ENCODE measurements at regions not wholly inside any gene's neighbourhood (a gene's known extent, or its start where the extent isn't known, plus 50 kb on each side); places are given as distances from the start of the nearest gene placed in this dataset.

- Mint-ChIP-seq H3K27ac (no peak overlapping the region), H3K4me3 (no peak overlapping the region), H3K9me3 (no peaks in the 10 kb centered on the region), H3K4me1 (no peaks in the 10 kb centered on the region), H3K27me3 (no peaks in the 10 kb centered on the region), H3K36me3 (no peaks in the 10 kb centered on the region)
- ATAC-seq = no peak
Observed at GRCh38 chrX:10367406-10367805, 210.6 kb downstream of the CLCN4 start.

DNA sequence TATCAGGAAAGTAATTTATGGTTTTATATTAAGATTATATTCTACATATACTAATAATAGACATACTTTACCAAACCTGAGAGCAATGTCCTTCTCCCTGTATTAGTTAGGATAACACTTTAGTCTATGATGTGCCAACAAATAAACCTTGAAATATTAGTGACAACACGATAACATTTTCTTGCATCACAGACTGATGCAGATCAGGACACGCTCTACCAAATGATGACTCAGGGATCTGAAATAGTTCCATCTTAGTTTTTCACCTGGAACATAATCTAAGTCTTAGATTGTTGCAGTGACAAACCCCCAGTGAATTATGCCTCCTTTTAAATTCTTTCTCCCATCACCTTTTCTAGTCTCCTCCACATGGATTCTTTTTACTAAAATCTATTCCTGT is 214.2 kb downstream of the CLCN4 start:
- Mint-ChIP-seq H3K36me3 (no peaks in the 10 kb centered on the region), H3K4me1 (no peaks in the 10 kb centered on the region), H3K9me3 (no peaks in the 10 kb centered on the region), H3K4me3 (no peak overlapping the region), H3K27me3 (no peaks in the 10 kb centered on the region), H3K27ac (no peak overlapping the region)
- no peak for ATAC-seq

- Mint-ChIP-seq H3K27ac (no peak overlapping the region), H3K9me3 (peaks cover 2% of the 10 kb centered on the region), H3K27me3 (no peaks in the 10 kb centered on the region), H3K4me3 (no peak overlapping the region), H3K4me1 (peaks cover 13% of the 10 kb centered on the region), H3K36me3 (no peaks in the 10 kb centered on the region)
- no peak for ATAC-seq
Observed at GRCh38 chrX:10377427-10377826, 220.7 kb downstream of the CLCN4 start.

DNA sequence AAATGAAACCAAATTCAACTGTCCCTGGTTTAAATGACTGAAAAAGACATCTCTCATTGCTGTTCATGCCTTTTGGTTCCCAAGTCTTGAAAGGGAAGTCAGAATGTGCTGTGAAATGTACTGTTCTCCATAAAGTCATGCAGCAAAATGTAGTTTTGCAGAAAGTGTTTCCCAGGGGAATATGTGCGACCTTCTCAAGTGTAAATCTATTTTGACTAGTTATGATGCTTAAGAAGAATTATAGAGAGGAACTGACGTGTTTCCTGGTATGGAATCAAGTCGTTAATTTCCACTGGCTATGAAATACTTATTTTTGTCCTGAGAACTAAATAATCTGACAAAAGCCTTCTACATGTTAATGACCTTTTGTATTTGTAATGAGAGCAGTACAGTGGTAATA is 223.1 kb downstream of the CLCN4 start:
- no peak overlapping the region for H3K4me3 Mint-ChIP-seq
- H3K27me3 Mint-ChIP-seq = no peaks in the 10 kb centered on the region
- H3K27ac Mint-ChIP-seq = no peak overlapping the region
- peak; percentile 47 for ATAC-seq
- H3K36me3 Mint-ChIP-seq = no peaks in the 10 kb centered on the region
- H3K9me3 Mint-ChIP-seq = peaks cover 2% of the 10 kb centered on the region
- peaks cover 13% of the 10 kb centered on the region for H3K4me1 Mint-ChIP-seq

DNA sequence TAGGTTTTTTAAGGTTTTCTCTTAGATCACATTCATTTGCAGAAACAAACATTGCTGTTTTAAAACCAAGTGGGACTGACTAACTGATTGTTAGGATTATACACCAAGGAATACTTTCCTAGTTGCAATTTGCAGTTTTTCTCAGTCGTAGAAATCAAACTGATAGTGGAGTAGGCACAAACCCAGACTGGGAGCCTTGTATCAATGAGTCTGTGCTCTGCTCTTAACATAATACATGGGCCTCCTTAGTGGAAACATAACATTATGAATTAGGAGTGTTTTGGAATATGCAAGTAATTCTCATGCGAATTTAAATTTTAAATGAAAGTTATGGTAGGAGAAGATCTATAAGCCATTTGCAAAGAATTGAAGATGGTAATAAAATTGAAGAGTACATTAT is 223.5 kb downstream of the CLCN4 start:
- H3K4me1 Mint-ChIP-seq = peaks cover 13% of the 10 kb centered on the region
- H3K36me3 Mint-ChIP-seq = no peaks in the 10 kb centered on the region
- H3K4me3 Mint-ChIP-seq = no peak overlapping the region
- no peak for ATAC-seq
- H3K27me3 Mint-ChIP-seq = no peaks in the 10 kb centered on the region
- peaks cover 2% of the 10 kb centered on the region for H3K9me3 Mint-ChIP-seq
- peak overlapping the region; percentile 30 for H3K27ac Mint-ChIP-seq

DNA sequence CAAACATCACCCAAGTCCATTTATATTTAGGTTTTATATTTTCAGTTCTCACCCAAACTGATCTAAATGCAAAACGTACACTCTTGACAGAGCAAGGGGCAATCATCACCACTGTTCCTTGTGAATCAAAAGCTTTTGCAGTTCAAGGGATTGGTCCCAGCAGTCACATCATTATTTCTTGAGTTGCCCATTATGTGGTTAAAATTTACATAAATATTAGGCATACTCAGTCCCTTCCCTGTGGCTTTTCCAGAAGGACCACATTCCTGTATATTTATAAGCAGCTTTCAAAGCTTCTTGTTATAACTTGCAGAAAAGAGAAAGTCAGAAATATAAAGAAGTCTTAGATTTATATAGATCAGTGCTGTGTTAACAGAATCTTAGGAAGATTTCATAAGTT is 224.4 kb downstream of the CLCN4 start:
- H3K9me3 Mint-ChIP-seq = peaks cover 2% of the 10 kb centered on the region
- H3K4me3 Mint-ChIP-seq = no peak overlapping the region
- no peaks in the 10 kb centered on the region for H3K27me3 Mint-ChIP-seq
- H3K4me1 Mint-ChIP-seq = peaks cover 13% of the 10 kb centered on the region
- peak overlapping the region; percentile 30 for H3K27ac Mint-ChIP-seq
- no peaks in the 10 kb centered on the region for H3K36me3 Mint-ChIP-seq
- no peak for ATAC-seq

DNA sequence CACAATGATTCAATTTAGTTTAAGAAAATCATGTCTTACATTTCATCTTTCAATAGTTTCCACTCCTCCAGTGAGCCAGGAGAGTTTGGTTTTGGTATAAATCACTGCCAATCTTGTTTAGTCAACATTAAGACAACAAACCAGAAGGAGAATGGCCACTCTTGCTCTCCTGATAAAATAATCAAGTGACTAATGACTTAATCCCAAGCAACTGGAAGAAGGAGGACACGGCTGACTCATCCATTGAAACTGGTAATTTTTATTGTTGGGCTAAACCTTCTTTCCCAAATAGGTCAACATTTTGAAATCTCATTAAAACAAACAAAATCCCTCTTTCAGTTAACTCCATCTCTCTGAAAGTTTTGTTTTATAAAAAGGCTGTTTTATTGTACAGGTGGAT is 230.2 kb downstream of the CLCN4 start:
- Mint-ChIP-seq H3K36me3 (no peaks in the 10 kb centered on the region), H3K4me1 (no peaks in the 10 kb centered on the region), H3K9me3 (no peaks in the 10 kb centered on the region), H3K4me3 (no peak overlapping the region), H3K27ac (no peak overlapping the region), H3K27me3 (peaks cover 15% of the 10 kb centered on the region)
- no peak for ATAC-seq

DNA sequence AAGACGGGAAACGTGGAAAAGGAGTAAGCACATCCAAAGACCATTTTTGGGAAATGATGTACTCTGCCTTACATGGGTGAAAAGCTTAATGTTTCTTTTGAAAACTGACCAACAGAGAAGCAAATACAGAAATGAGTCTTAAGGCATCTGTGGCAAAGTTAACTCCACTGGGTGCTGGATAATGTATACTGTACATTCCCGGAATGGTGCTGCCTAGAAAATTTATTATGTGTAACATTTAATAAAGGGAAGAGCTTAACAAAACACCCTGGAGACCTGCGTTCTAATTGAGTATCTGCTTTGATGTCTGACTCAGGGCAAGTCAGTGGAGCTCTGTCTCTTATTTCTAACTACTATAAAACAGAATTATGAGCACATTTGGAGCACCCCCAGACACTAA is 230.2 kb downstream of the MID1 start:
- Mint-ChIP-seq H3K4me1 (no peaks in the 10 kb centered on the region), H3K27ac (no peak overlapping the region), H3K27me3 (peaks cover 23% of the 10 kb centered on the region), H3K9me3 (no peaks in the 10 kb centered on the region), H3K36me3 (no peaks in the 10 kb centered on the region), H3K4me3 (no peak overlapping the region)
- ATAC-seq = no peak

DNA sequence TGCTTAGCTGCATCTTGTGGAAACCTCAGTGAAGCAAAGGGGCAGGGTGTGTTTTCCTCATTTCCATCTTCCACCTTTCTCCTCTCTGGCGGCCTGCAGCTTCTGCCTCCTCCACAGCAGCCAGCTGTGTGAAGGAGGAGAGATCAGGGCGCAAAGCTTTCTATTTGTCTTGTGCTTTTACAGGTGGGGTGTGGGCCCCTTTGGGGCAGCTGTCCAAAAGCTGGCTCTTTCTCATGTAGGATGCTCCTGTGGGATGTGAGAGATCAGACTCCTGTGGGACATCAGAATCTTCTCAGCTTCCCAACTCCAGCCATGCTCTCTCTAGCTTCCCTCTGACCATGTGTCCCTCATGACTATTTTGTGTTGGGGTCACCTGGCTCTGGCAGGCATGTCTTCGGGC is 227.1 kb downstream of the MID1 start:
- peaks cover 34% of the 10 kb centered on the region for H3K27me3 Mint-ChIP-seq
- H3K4me1 Mint-ChIP-seq = peaks cover 7% of the 10 kb centered on the region
- ATAC-seq = no peak
- no peak overlapping the region for H3K4me3 Mint-ChIP-seq
- H3K36me3 Mint-ChIP-seq = no peaks in the 10 kb centered on the region
- H3K9me3 Mint-ChIP-seq = no peaks in the 10 kb centered on the region
- H3K27ac Mint-ChIP-seq = no peak overlapping the region

DNA sequence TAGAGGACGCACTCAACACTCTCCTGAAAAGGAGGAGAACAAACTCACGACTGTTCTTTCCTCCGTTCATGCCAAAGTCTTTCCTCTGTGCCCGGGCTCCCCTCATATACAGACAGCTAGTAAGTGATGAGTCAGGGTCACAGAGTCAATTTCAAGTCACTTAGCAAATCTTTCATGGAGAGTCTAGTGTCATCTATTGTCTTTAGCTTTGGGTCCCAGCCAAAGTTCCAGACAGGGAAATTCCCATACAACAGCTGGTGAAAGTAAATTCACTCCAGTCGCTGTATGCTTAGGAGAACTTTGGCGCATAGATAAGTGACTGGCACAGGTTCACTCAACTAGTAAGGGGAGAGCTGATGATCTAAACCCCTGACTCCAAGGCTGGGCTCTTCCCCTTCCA is 226.5 kb downstream of the MID1 start:
- H3K36me3 Mint-ChIP-seq = no peaks in the 10 kb centered on the region
- no peak overlapping the region for H3K4me3 Mint-ChIP-seq
- peaks cover 28% of the 10 kb centered on the region for H3K27me3 Mint-ChIP-seq
- H3K4me1 Mint-ChIP-seq = peaks cover 7% of the 10 kb centered on the region
- H3K27ac Mint-ChIP-seq = no peak overlapping the region
- ATAC-seq = no peak
- no peaks in the 10 kb centered on the region for H3K9me3 Mint-ChIP-seq

GRCh38 chrX:10395179-10395578 is 225.2 kb downstream of the MID1 start:
- H3K4me1 Mint-ChIP-seq = peaks cover 7% of the 10 kb centered on the region
- no peaks in the 10 kb centered on the region for H3K9me3 Mint-ChIP-seq
- no peak overlapping the region for H3K4me3 Mint-ChIP-seq
- no peak overlapping the region for H3K27ac Mint-ChIP-seq
- no peaks in the 10 kb centered on the region for H3K36me3 Mint-ChIP-seq
- ATAC-seq = no peak
- H3K27me3 Mint-ChIP-seq = peaks cover 28% of the 10 kb centered on the region
